IMR-90 (cell line): ENCODE measurements at regions not wholly inside any gene's neighbourhood (a gene's known extent, or its start where the extent isn't known, plus 50 kb on each side); places are given as distances from the start of the nearest gene placed in this dataset.

ENCODE experiments used
- BHLHE40 ChIP-seq: fragments of 150-350 bp; IDR thresholded peaks from 2 replicates; pipeline ENCODE4 v1.6.1; 2016; ENCODE audit warnings: mild to moderate bottlenecking, low read depth, low read length
- CTCF ChIP-seq: conservative IDR thresholded peaks from 2 replicates; pipeline ENCODE4 v1.5.1; 2012; ENCODE audit warnings: mild to moderate bottlenecking, low read depth, low read length, improper control_type of control experiment
- ELK1 ChIP-seq: fragments of 150-350 bp; IDR thresholded peaks from 2 replicates; pipeline ENCODE4 v1.6.1; 2016; ENCODE audit warnings: low read depth, mild to moderate bottlenecking, low read length, moderate library complexity, borderline replicate concordance
- MAFK ChIP-seq: IDR thresholded peaks from 2 replicates; pipeline ENCODE4 v1.6.1; 2012; ENCODE audit warnings: low read depth, low read length, improper control_type of control experiment
- MXI1 ChIP-seq: IDR thresholded peaks from 2 replicates; pipeline ENCODE4 v1.6.1; 2012; ENCODE audit warnings: low read depth, mild to moderate bottlenecking, low read length, moderate library complexity, borderline replicate concordance
- POLR2A ChIP-seq: IDR thresholded peaks from 2 replicates; pipeline ENCODE4 v1.6.1; 2012; ENCODE audit warnings: mild to moderate bottlenecking, low read depth, low read length
- RAD21 ChIP-seq: IDR thresholded peaks from 2 replicates; pipeline ENCODE4 v1.6.1; 2012; ENCODE audit warnings: low read length, improper control_type of control experiment
- RCOR1 ChIP-seq: IDR thresholded peaks from 2 replicates; pipeline ENCODE4 v1.6.1; 2012; ENCODE audit warnings: mild to moderate bottlenecking, low read length, improper control_type of control experiment; ENCODE audit not compliant: insufficient replicate concordance

- no peak for TF ChIP-seq CTCF
- TF ChIP-seq MXI1 = no peak
- no peak for TF ChIP-seq RAD21
- no peak for TF ChIP-seq POLR2A
- TF ChIP-seq RCOR1 = no peak
- TF ChIP-seq BHLHE40 = no peak
- no peak for TF ChIP-seq MAFK
- TF ChIP-seq ELK1 = no peak
Measured at GRCh38 chrX:65878456-65878855, 161.4 kb downstream of the VSIG4 start.
